ENCODE measurements at regions not wholly inside any gene's neighbourhood (a gene's known extent, or its start where the extent isn't known, plus 50 kb on each side); places are given as distances from the start of the nearest gene placed in this dataset.

DNA sequence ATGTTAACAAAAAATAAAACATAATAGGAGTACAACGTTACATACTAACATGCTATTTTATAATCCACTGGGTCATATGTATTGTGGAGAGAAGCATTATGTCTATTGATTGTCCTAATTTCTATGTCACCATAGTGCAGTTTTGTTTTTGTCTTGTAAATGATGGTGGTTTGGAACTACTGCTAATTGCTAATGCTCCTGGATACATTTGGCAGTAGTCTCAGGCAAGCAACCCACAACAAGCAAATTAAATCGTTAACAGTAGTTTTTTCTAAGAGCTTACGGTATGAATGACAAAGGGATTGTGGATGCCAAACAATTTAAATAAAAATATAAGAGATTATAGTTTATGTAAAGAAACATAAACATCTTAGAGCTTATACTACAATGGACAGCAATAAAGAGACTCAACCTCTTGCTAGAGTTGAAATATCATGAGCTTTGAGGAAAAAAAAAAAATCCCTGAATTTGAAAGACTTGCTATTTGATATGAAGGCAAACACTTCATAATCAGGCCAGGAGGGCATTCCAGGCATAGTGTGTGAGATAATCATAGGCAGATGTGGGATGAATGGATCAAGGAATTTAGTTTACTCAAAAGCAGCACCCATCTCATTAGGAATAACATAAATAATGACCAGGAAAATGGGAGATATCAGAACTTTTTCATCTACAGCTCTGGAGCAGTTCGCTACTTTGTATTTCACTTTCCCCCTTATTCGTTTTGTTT is 181.3 kb downstream of the CCDC59 start:
- Histone ChIP-seq H3K36me3 (ENCODE audit: control insufficient read depth, insufficient read depth, low read length) (no peaks in the 10 kb centered on the region), H4K20me1 (replicated peaks; ENCODE audit: control insufficient read depth, insufficient read depth, low read length) (no peaks in the 10 kb centered on the region), H3K79me2 (ENCODE audit: control insufficient read depth, insufficient read depth, low read length) (no peaks in the 10 kb centered on the region), H3K9me3 (replicated peaks; ENCODE audit: control insufficient read depth, insufficient read depth, low read depth, low read length) (no peaks in the 10 kb centered on the region), H3K9ac (ENCODE audit: insufficient read depth in 1 of 2, low read depth in 2 of 2, low read length in 2 of 2) (no peak overlapping the region), H3K27ac (ENCODE audit: extremely low read depth, low read depth, low read length) (no peak overlapping the region), H3K4me2 (ENCODE audit: insufficient read depth, low read length) (no peak overlapping the region), H3K9me1 (ENCODE audit: control insufficient read depth, insufficient read depth, low read length) (no peaks in the 10 kb centered on the region), H3K4me3 (no peak overlapping the region), H3K4me1 (replicated peaks in 1 of 2; ENCODE audit: control insufficient read depth in 2 of 2, insufficient read depth in 2 of 2, low read length in 2 of 2) (no peaks in the 10 kb centered on the region), H3K27me3 (ENCODE audit: control insufficient read depth in 2 of 2, insufficient read depth in 2 of 2, low read length in 2 of 2) (no peaks in the 10 kb centered on the region), H2AFZ (ENCODE audit: low read depth, low read length) (no peak overlapping the region)
- in situ Hi-C loops (cut with MboI) = no loop called here
- no peak for ATAC-seq
- 5% methylated on average over 5 of the region's 5 CpGs for WGBS (ENCODE audit: insufficient coverage, low coverage, missing lambda C conversion rate)
- intact Hi-C loops (cut with micrococcal nuclease) = no loop called here
- CTCF ChIA-PET (ENCODE audit: low intra/inter-chr PET ratio) = no interaction called here
- no TSS peak for BruUV-seq (replicated peaks)
- FAIRE-seq = no peak
- no peak for DNase-seq (ENCODE audit: extremely low read depth in 1 of 4, low spot score in 3 of 4)
- POLR2A ChIA-PET = no interaction called here
- TF ChIP-seq HINFP (tag; conservative IDR thresholded peaks at IDR 0.05; ENCODE audit: low read depth) = no peak
- no peak for TF ChIP-seq ATF7 (IDR thresholded peaks at IDR 0.05)
- TF ChIP-seq REST (IDR thresholded peaks at IDR 0.05; ENCODE audit: borderline replicate concordance) = no peak
- no peak for TF ChIP-seq REST (CRISPR knock-in tag; IDR thresholded peaks at IDR 0.05; ENCODE audit: low read depth)
- TF ChIP-seq FUS (optimal IDR thresholded peaks at IDR 0.05; ENCODE audit: low read depth, low read length) = no peak
- TF ChIP-seq PHB2 (IDR thresholded peaks at IDR 0.05; ENCODE audit: low read depth) = no peak
- no peak for TF ChIP-seq ARID1B (IDR thresholded peaks at IDR 0.05)
- no peak for TF ChIP-seq ZNF609 (CRISPR knock-in tag; IDR thresholded peaks at IDR 0.05; ENCODE audit: borderline replicate concordance)

All from K562 (cell line).